Peyer's patch (tissue), 4 donors: ENCODE measurements at regions not wholly inside any gene's neighbourhood (a gene's known extent, or its start where the extent isn't known, plus 50 kb on each side); places are given as distances from the start of the nearest gene placed in this dataset.

Experiments
- POLR2A ChIP-seq, 2 donors: fragments of 450-650 bp; IDR thresholded peaks; one replicate each; pipeline ENCODE4 v1.5.1; 2017; ENCODE audit warnings: antibody characterized with exemption in 2 of 2, mild to moderate bottlenecking in 2 of 2, moderate library complexity in 2 of 2
- TF ChIP-seq, protein P1 (sequence below), 6 experiments: fragments of 450-650 bp in 4 of 6; fragments of 200-600 bp in 2 of 6; sonication (generic) in 1 of 6; IDR thresholded peaks; one replicate each; pipeline ENCODE4 v1.5.1; 2017 to 2019; ENCODE audit warnings: antibody characterized with exemption in 6 of 6, mild to moderate bottlenecking in 3 of 6, moderate library complexity in 1 of 6

DNA sequence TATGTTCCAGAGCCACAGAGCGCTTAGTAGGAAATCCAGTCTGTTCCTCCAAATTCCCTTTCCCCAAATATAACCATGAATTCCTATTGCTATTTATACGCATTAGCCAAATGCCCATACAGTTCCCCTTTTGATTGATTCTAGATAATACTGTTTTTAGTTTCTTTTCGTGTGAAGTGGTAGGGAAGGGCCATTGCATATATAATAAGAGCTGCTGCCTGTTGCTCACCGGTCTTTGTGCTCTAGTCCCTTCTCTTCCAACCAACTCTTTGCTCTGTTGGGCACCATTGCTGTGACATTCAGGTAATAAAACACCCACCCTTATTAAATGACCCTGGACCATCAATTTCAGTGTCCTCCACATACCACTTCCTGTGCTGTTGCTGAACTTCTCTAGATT is 379.9 kb upstream of the KCNMB2 start:
- no peak for TF ChIP-seq POLR2A (IDR thresholded peaks at IDR 0.05)
- TF ChIP-seq, protein P1, sequence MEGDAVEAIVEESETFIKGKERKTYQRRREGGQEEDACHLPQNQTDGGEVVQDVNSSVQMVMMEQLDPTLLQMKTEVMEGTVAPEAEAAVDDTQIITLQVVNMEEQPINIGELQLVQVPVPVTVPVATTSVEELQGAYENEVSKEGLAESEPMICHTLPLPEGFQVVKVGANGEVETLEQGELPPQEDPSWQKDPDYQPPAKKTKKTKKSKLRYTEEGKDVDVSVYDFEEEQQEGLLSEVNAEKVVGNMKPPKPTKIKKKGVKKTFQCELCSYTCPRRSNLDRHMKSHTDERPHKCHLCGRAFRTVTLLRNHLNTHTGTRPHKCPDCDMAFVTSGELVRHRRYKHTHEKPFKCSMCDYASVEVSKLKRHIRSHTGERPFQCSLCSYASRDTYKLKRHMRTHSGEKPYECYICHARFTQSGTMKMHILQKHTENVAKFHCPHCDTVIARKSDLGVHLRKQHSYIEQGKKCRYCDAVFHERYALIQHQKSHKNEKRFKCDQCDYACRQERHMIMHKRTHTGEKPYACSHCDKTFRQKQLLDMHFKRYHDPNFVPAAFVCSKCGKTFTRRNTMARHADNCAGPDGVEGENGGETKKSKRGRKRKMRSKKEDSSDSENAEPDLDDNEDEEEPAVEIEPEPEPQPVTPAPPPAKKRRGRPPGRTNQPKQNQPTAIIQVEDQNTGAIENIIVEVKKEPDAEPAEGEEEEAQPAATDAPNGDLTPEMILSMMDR (IDR thresholded peaks at IDR 0.05) = no peak
